ENCODE measurements at regions not wholly inside any gene's neighbourhood (a gene's known extent, or its start where the extent isn't known, plus 50 kb on each side); places are given as distances from the start of the nearest gene placed in this dataset.
A peak's percentile ranks its signal among the peaks of the same experiment; 100 is the strongest.

- no peak for TF ChIP-seq HDAC6 (IDR thresholded peaks at IDR 0.05; ENCODE audit: low read depth, low read length)
- no peak for TF ChIP-seq SIX5 (IDR thresholded peaks at IDR 0.05; ENCODE audit: low read depth, low read length)
- TF ChIP-seq RAD21 (IDR thresholded peaks at IDR 0.05 in 1 of 2, conservative IDR thresholded peaks at IDR 0.05 in 1 of 2; ENCODE audit: low read depth in 2 of 2, low read length in 2 of 2), result peak; percentile 68 to 70
- TF ChIP-seq RBBP5 (IDR thresholded peaks at IDR 0.05; ENCODE audit: borderline replicate concordance, low read depth, low read length), result no peak
Observed at GRCh38 chr9:99299211-99300102, 77.4 kb downstream of the SEC61B start (continued).
